ENCODE measurements at regions not wholly inside any gene's neighbourhood (a gene's known extent, or its start where the extent isn't known, plus 50 kb on each side); places are given as distances from the start of the nearest gene placed in this dataset.

GRCh38 chr11:15674756-15675155 is 560.0 kb downstream of the INSC start:
- TF ChIP-seq, protein P1, sequence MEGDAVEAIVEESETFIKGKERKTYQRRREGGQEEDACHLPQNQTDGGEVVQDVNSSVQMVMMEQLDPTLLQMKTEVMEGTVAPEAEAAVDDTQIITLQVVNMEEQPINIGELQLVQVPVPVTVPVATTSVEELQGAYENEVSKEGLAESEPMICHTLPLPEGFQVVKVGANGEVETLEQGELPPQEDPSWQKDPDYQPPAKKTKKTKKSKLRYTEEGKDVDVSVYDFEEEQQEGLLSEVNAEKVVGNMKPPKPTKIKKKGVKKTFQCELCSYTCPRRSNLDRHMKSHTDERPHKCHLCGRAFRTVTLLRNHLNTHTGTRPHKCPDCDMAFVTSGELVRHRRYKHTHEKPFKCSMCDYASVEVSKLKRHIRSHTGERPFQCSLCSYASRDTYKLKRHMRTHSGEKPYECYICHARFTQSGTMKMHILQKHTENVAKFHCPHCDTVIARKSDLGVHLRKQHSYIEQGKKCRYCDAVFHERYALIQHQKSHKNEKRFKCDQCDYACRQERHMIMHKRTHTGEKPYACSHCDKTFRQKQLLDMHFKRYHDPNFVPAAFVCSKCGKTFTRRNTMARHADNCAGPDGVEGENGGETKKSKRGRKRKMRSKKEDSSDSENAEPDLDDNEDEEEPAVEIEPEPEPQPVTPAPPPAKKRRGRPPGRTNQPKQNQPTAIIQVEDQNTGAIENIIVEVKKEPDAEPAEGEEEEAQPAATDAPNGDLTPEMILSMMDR (IDR thresholded peaks at IDR 0.05) = no peak
- no peak for TF ChIP-seq POLR2AphosphoS5 (IDR thresholded peaks at IDR 0.05)
- TF ChIP-seq POLR2A (IDR thresholded peaks at IDR 0.05) = no peak
